NCI-H2196 treated with DMSO at 0.1 percent for 48 hours (cell line): ENCODE measurements at regions not wholly inside any gene's neighbourhood (a gene's known extent, or its start where the extent isn't known, plus 50 kb on each side); places are given as distances from the start of the nearest gene placed in this dataset.

Experiments used
- DNase-seq: peaks from one replicate; lab custom pipeline; 2025; ENCODE audit not compliant: unreplicated experiment; lab: John Stamatoyannopoulos, UW

DNA sequence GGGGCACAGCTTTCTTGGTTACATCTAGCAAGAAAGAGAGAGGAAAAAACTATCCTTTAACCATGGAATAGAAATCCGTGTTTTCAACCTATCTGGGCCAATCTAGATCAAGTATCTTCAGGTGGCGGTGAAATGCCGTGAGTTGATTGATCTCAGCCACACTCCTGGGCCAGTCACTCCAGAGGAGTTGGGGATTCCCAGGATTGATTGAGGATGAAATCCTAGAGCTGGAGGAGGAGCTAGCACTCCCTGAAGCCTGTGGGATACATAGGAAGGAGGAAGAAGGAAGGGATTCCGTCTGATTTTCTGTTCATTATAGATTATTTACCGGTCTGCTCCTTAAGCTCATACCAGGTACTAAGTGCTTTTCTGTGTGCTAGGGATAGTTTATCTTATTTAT is 106.3 kb upstream of the ARID2 start:
- no peak for DNase-seq

DNA sequence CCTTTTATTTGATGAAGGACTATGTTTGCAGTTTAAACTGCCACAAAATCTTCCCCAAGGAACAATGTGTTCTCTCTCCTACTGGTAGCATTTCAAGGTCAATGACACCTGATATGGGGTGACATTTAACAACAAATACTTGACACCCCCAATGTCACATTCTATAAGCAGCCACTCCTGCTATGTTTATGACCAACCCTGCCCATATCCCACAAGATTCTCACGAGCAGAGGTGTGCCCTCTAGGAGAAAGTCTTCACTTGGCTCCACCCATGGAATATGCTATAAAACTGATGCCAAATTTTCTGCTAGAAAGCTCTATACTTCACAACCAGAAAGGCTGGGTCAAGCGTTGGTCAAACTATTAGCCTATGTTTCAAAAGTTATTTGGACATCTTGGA is 105.6 kb upstream of the ARID2 start:
- no peak for DNase-seq

DNA sequence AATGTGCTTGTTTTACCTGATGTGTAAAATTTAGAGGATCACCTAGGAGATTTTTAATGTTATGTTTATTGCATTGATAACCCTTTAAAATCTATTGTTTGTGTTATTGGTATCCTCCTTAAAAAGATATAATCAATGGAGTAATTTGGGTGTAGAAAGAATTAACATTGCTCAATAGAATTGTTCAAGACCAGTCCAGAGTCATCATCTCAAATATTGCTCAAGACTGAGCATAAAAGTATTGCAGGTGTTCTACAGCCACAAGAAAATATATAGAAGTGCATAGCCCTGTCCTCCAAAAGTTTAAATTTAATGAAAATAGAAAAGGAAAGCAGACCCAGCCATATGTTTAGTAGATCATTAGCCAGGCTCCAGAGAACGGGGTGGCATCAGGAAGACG is 102.5 kb upstream of the ARID2 start:
- DNase-seq: no peak

DNA sequence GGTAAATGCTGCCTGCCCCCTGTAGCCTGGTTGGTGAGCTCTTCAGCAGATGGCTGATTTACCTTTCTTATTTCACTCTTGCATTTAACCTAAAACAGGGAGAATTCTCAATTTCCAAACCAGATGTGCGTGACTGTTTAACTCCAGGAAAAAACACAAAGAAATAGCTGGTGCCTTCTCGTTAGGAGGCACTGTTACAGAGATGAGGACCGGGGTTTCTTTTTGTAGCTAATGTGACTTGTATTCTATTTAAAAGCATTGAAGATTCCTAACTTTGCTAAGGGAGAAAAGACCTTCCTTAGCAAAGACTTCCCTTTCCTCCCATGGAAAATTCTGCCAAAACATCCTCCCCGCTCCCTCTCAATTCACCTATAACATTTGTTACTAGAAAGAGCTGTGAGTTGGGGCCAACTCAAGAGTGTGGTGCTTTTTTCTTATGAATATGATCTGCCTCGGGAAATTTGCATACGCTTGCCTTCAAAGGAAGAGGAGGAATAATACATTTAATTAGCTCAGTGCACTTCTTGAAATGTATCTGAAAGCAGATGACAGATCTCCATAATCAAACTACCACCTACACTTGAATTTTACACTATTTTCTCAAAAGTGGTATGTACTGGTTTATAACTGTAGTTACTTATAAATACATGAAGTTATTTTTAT is 102.0 kb upstream of the ARID2 start:
- no peak for DNase-seq

DNA sequence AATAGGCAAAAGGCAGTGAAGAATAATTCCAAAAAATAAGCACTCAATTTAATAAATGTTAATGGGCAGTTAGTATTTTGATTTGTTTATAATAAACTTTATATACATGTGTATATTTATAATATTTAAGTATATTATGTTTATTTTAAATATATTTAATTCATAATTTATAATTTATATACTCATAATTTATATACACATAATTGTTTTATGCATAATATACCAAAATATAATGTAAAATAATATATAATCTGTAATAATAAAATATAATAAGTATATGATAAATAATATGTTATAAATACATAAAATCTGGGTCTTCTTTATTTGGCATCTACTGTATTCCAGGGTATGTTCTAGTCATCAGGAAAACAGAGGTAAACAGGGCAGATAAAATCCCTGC is 100.2 kb upstream of the ARID2 start:
- no peak for DNase-seq

DNA sequence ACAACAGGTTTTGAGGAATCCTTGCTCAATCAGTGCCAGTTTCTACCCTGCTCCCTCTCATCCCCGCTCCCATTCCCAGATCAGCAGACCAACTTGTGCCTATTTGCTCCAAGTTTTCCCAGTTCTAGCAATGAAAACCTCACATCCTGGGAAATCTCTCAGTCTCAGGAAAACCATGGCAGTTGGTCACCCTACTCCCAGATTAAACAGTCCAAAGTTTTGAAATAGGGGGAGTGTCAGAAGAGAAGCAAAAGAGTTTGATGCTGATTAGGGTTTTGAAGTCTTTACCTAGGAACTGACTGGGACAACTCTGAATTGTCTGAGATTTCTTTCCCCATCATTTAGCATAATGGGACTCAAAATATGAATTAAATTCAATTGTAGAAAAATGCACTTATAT is 95.8 kb upstream of the ARID2 start:
- no peak for DNase-seq

DNA sequence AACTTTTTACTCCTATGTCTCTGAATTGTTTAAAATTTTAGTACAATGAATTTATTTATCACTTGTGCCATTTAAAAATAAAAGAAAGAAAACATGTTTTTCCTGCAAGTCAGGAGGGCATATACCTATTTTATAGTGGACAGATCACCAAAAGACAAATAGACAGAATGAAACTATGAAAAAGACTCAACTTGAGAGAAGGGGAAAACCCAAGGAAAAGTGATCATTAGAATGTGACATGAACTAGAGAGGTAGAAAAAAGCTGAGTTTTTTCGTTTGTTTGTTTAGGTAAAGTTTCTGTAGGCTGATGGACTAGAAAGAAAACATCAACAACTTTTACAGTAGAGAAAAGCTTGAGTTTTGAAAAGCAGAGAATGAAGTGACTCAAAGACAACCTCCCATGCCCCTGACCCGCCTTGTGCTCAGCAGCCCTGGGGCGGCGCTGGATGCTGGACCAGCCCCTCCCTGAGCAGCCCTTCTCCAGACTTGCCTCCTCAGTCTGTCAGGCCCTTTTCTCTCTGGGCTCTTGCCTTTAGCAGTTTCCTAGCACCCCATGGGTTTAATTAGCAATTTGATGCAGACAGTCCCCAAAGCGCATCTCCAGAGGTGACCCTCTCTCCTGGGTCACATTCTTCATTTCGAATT is 95.1 kb upstream of the ARID2 start:
- no peak for DNase-seq

DNA sequence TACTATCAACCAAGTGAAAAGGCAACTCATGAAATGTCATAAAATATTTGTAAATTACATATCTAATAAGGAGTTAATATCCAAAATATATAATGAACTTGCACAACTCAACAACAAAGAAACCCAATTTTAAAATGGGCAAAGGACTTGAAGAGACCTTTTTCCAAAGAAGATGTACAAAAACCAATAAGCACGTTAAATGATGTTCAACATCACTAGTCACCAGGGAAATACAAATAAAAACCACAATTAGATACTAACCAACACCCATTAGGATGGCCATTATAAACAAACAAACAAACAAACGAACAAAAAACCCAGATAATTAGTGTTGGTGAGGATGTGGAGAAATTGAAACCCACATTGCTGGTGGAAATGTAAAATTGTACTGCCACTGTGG is 92.3 kb upstream of the ARID2 start:
- DNase-seq: no peak

DNA sequence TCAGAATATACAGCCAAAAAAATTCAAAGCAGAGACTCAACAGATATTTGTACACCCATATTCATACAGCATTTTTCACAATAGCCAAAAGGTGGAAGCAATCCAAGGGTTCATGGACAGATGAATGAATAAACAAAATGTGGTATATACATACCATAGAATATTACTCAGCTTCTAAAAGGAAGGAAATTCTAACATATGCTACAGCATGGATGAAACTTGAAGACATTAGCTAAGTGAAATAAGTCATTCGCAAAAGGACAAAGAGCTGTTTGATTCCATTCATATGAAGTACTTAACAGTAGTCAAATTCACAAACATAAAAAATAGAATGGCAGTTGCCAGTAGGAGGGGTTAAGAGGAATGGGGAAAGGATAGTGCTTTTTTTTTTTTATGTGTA is 91.8 kb upstream of the ARID2 start:
- no peak for DNase-seq

DNA sequence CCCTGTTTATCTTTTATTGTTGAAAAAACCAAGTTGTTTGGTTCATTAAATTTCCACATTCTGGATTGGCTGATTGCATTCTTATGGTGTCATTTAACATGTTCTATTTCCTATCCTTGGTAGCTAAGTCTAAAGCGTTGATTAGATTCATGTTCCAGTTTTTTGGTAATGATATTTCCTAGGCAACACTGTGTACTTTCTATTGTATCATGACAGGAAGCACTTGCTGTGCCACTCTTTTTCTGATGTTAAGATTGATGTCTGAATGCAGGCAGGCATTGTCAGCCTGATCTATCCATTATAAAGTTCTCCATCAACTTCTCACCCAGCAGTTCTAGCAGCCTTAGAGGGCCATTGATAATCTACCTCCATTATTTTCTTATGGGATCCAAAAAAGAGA is 91.1 kb upstream of the ARID2 start:
- DNase-seq: no peak

DNA sequence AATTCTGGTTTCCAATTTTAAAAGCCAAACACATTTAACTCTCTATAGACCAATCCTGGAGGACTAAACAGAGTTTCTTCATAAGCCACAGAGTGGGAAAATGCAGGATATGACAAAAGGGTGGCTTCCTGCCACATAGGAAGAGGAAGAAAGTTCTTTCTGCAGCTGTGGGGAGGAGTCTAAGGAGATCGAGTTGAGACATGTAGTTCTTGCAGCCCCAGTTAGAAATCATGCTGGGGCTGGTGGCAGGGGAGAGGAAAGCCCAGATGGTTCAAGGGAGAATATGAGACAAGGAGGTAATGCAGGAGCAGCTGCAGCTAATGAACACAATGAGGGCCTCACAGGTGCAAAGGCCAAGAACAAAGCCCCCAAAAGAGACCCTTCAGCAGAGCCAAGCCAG is 85.0 kb upstream of the ARID2 start:
- DNase-seq: no peak

DNA sequence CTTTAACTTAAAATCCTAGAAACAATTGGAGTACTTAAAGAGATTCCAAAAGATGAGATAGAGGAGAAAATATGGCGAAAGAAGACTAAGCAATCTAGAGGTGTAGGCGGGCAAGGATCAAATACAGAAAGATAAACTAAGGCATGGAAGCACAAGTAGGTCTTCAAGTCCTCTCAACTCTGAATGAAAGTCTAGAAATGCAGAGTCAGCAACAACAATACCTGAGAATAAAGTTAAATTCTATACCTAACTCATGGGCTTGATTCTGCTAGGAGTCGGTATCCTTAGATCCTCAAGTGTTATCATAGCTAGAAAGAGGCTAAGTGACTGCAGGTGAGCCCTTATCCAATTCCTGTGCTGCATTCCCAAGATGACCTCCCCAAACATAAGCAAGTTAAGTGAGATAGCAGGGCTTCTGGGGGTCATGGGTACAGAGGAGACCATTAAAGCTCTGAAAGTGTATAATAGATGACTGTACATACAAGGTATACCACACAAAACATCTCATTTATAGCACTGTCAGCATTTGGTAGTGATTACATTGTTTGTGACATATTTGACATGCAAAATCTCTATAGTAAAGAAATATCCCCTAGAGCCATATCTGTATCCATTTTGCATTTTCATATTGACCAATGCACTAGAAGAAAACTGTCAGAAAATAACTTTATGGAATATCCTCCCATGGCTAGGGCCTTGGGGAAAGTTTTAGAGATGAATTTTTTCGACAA is 82.5 kb upstream of the ARID2 start:
- DNase-seq: no peak

DNA sequence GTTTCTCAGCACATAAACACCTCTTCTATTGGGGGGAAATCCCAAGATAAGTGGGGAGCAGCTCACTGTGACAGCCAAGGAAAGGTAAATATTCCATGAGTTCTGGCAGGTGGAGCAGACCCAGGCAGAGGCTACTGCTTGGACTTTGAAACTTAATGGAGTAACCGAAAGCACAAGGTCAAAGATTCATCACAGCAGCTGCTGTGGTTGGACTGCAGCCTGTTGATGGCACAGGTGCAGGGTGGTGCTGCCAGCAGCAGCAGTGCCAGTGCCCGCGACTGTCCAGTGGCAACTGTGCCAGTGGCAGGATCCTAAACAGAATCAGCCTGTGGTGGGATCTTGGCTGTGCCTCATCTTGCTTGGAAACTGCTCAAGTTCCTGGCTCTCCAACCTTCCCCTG is 81.4 kb upstream of the ARID2 start:
- DNase-seq: peak; percentile 13

DNA sequence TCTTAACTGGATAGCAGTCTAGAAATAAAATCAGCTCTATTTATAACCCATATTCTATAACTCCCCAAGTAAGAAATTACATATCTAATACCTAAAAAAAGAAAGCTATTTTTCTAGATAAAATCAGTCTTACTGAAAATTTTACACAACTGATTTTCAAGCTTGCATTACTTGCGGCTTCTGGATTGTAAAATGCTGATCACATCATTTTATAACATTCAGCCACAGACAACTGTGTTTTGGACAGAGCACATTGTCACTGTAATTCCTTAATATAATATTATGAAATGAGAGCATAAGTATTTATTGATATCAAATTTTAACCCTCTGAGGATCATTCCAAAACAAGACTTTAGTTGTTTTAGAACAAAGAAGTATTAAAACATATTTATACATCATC is 78.5 kb upstream of the ARID2 start:
- no peak for DNase-seq

DNA sequence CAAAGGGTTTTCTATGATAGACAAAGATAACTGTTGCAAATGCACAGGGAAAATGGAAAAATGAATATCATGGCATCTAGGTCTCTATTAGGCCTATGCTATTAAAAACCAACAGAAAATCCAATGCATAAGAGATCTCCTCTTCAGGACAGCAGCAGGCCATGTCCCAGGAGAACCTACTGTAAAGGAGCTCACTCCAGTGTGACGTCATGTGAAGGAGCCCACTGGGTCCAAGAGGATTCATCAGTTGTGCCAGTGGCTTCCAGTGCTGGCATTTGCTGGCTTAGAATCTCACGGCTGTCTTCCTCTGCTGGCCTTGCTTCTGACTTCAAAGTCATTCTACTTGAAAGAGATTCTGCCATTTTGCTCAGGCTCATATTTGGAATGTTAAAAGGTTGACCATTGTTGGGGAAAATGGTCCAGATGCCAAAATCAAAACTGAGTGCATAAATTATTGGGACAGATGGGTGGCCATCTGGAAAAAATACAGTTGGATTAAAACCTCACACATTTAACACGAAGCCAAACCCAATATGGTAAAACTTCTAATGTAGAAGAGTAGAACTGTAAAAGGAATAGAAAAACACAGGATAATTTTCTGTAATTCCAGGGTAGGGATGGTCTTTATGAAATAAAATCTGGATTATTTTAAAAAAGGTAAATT is 75.4 kb upstream of the ARID2 start:
- DNase-seq: no peak

DNA sequence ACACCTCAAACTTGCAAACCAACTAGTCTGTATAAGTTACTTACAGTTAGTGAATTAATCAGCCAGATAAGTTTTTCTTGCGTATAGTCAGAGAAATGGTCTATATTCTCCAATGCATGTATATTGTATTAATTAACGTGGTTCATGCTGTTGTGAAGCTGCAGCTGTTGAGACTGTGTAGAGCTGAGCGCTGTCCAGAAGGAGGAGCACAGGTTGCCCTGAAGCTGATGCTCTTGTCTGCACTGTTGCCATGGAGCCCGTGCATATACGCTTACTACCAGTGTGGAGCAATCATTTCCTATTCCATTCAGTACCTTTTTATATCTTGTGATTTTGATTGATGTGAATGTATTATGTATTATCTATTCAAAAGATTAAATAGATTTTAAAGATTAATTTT is 74.3 kb upstream of the ARID2 start:
- peak; percentile 30 for DNase-seq

DNA sequence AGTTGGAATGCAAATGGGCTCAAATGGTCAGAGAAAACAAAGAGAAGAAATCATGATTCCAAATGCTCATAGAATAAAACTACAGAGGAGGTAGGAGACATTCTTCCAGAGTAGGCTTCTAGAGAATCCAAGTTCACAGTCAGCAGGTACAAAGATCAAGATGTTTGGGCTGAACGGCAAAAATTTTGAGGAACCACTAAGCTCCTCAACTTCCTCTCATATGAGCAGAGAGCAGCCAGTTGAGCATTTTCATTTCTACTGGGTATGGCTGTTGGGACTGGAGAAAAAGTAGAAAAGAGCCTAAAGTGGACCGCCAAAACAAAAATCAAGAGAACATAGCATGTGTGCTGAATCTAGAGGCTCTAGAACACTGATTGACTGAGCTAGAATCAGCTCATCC is 73.8 kb upstream of the ARID2 start:
- no peak for DNase-seq

DNA sequence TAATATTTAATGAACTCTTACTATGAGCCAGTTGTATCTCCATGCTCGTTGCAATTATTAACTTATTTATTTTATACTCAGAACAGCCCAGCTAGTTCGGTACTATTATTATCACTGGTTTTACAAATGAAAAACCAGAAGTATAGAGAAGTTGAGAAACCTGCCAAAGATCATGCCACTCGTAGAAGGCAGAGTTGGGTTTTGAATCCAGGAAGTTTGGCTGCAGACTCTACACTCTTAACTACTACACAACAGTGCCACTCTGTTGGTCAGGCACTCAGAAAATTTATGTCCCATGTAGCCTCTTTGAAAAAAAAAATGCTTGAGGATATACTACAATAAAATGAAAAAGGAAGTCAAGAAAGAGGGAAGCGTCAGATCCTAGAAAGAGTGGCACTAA is 71.5 kb upstream of the ARID2 start:
- no peak for DNase-seq

DNA sequence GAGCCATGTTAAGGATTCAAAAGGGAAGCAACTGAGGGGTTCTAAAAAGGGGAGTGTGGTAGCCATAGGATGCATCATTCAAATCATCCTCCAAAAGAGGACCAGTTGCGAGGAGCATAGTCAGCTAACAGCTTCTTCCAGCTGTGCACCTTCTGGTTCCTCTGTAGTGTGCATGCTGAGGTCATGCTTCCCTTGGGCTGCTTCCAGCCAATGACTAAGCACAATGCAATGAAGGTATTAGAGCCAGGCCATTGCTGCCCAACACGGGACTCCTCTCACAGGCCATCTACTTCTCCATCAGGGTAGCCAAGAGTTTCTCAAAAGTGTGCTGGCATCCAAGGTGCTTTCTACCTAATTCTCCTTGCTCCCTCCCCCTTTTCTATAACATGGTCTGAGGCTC is 69.2 kb upstream of the ARID2 start:
- DNase-seq: no peak

DNA sequence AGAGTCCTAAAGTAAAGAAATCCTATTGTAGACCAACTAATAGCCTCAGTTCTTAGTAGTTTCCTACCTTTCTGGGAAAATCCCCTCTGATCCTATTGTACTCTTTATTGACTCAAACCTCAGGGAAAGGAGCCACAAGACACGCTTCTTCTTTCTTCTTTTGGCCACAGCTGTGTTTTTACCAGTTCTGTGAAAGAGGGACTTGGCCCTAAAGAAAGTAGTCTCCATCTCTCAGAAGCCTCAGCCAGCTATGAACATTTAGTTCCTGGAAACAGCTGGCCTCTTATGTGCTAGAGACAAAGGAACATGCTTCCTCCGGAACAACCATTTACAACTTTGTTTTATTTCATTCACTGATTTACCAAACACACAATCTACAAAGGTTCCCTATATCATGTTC is 66.1 kb upstream of the ARID2 start:
- DNase-seq: no peak

DNA sequence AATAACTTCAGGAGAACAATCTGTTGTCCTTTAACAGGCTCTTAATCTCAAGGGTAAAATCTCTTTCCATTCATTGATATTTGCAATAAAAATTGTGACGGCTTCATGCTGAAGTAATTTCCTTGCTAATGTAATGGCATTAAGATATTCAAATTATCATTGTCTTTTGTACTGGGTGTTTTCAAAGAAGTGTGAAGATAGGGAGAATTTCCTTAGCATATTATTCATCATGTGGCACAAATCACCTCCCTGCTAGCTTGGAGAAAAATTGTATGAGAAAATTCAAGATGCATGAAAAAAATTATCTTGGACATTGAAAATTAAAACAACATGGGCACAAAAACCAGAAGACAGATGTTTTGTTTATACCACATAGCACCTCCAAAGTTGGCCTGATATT is 63.6 kb upstream of the ARID2 start:
- no peak for DNase-seq

DNA sequence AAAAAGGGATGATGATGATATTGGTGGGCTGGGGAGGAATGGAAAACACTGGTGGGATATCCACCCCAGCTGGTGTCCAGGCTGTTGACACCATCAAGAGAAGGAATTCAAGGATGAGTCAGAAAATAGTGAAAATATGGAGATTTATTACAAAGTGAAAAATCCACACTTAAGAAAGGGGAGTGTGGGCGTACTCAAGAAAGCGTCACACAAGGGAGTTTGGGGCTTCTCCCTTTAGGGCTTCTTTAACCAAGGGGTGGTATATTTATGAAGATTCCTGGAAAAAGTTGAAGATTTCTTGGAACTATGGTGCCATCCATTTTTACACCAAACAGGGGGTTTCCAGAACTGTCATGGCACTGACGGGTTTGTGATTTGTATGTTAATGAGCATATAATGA is 63.1 kb upstream of the ARID2 start:
- DNase-seq: no peak
